Ishikawa (cell line): ENCODE measurements at regions not wholly inside any gene's neighbourhood (a gene's known extent, or its start where the extent isn't known, plus 50 kb on each side); places are given as distances from the start of the nearest gene placed in this dataset.

Experiments used
- CEBPB ChIP-seq: IDR thresholded peaks from 2 replicates; pipeline ENCODE4 v1.6.1; 2012
- CREB1 ChIP-seq: IDR thresholded peaks from 2 replicates; pipeline ENCODE4 v1.6.1; 2012; ENCODE audit warnings: low read depth
- EGR1 ChIP-seq: IDR thresholded peaks from 2 replicates; pipeline ENCODE4 v1.6.1; 2012
- EP300 ChIP-seq: IDR thresholded peaks from 2 replicates; pipeline ENCODE4 v1.6.1; 2012; ENCODE audit warnings: borderline replicate concordance
- FOXM1 ChIP-seq: IDR thresholded peaks from 2 replicates; pipeline ENCODE4 v1.6.1; 2012; ENCODE audit warnings: low read depth, borderline replicate concordance
- MAX ChIP-seq: IDR thresholded peaks from 2 replicates; pipeline ENCODE4 v1.6.1; 2012
- NFIC ChIP-seq: IDR thresholded peaks from 2 replicates; pipeline ENCODE4 v1.6.1; 2012
- RAD21 ChIP-seq: IDR thresholded peaks from 2 replicates; pipeline ENCODE4 v1.6.1; 2012; ENCODE audit warnings: low read depth
- REST ChIP-seq: IDR thresholded peaks from 2 replicates; pipeline ENCODE4 v1.6.1; 2012; ENCODE audit warnings: low read depth, mild to moderate bottlenecking
- TAF1 ChIP-seq: IDR thresholded peaks from 2 replicates; pipeline ENCODE4 v1.6.1; 2012; ENCODE audit warnings: low read depth, mild to moderate bottlenecking
- TCF12 ChIP-seq: IDR thresholded peaks from 2 replicates; pipeline ENCODE4 v1.6.1; 2012; ENCODE audit warnings: low read depth
- TEAD4 ChIP-seq: IDR thresholded peaks from 2 replicates; pipeline ENCODE4 v1.6.1; 2012
- USF1 ChIP-seq: IDR thresholded peaks from 2 replicates; pipeline ENCODE4 v1.6.1; 2012
- YY1 ChIP-seq: IDR thresholded peaks from 2 replicates; pipeline ENCODE4 v1.6.1; 2012; ENCODE audit warnings: low read depth
- ZBTB7A ChIP-seq: IDR thresholded peaks from 2 replicates; pipeline ENCODE4 v1.6.1; 2012; ENCODE audit warnings: low read depth

- TF ChIP-seq CREB1 (no peak), MAX (no peak), ZBTB7A (no peak), TEAD4 (no peak), YY1 (no peak), USF1 (no peak), RAD21 (no peak), NFIC (no peak), TCF12 (no peak), REST (no peak), EGR1 (no peak), EP300 (no peak), CEBPB (no peak), TAF1 (no peak), FOXM1 (no peak)
Measured at GRCh38 chr6:81401970-81402690, 350.4 kb downstream of the TENT5A start.

- TF ChIP-seq ZBTB7A (no peak), YY1 (no peak), MAX (no peak), EGR1 (no peak), USF1 (no peak), FOXM1 (no peak), TAF1 (no peak), CREB1 (no peak)
Measured at GRCh38 chr6:81396916-81397315, 355.6 kb downstream of the TENT5A start.

- TF ChIP-seq YY1 (no peak), TCF12 (no peak), ZBTB7A (no peak), EP300 (no peak), CEBPB (no peak), USF1 (no peak), EGR1 (no peak), TEAD4 (no peak), TAF1 (no peak)
Measured at GRCh38 chr6:81387163-81387562, 365.3 kb downstream of the TENT5A start.

GRCh38 chr6:81384921-81385320 lies 367.6 kb downstream of the TENT5A start:
- TF ChIP-seq MAX = no peak
- TF ChIP-seq FOXM1 = no peak
- no peak for TF ChIP-seq TAF1
- TF ChIP-seq ZBTB7A = no peak
- no peak for TF ChIP-seq EP300
- TF ChIP-seq CREB1 = no peak
- TF ChIP-seq CEBPB = no peak
- no peak for TF ChIP-seq TEAD4
- no peak for TF ChIP-seq EGR1
- no peak for TF ChIP-seq USF1
- TF ChIP-seq YY1 = no peak
- no peak for TF ChIP-seq RAD21
- no peak for TF ChIP-seq TCF12
- TF ChIP-seq NFIC = no peak
- no peak for TF ChIP-seq REST

- TF ChIP-seq NFIC (no peak), USF1 (no peak), RAD21 (no peak), CREB1 (no peak), YY1 (no peak), FOXM1 (no peak), TEAD4 (no peak), EGR1 (no peak), EP300 (no peak), CEBPB (no peak), MAX (no peak), REST (no peak), TAF1 (no peak), ZBTB7A (no peak), TCF12 (no peak)
Measured at GRCh38 chr6:81383472-81383871, 369.0 kb downstream of the TENT5A start.
